ENCODE measurements at regions not wholly inside any gene's neighbourhood (a gene's known extent, or its start where the extent isn't known, plus 50 kb on each side); places are given as distances from the start of the nearest gene placed in this dataset.

DNA sequence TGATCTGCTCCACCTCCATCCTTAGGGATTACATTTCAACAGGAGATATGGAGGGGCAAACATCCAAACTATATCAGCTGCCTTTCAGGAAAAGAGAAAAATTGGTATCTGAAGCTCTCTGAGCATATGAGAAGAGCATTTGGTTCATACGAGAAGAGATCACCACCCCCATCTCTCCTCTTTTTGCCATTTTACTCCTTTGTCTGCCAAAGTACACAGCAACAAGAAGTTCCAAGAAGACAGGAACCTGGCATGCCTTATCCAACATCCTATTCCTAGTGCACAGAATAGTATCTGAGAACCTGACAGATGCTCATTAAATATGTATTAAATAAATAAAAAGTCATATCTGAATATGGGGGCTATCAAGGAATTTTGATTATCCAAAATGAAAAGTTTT, 142.5 kb upstream of the PKN2 start:
- TF ChIP-seq, protein P1, sequence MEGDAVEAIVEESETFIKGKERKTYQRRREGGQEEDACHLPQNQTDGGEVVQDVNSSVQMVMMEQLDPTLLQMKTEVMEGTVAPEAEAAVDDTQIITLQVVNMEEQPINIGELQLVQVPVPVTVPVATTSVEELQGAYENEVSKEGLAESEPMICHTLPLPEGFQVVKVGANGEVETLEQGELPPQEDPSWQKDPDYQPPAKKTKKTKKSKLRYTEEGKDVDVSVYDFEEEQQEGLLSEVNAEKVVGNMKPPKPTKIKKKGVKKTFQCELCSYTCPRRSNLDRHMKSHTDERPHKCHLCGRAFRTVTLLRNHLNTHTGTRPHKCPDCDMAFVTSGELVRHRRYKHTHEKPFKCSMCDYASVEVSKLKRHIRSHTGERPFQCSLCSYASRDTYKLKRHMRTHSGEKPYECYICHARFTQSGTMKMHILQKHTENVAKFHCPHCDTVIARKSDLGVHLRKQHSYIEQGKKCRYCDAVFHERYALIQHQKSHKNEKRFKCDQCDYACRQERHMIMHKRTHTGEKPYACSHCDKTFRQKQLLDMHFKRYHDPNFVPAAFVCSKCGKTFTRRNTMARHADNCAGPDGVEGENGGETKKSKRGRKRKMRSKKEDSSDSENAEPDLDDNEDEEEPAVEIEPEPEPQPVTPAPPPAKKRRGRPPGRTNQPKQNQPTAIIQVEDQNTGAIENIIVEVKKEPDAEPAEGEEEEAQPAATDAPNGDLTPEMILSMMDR (IDR thresholded peaks at IDR 0.05) = no peak
- TF ChIP-seq ZFX (IDR thresholded peaks at IDR 0.05; ENCODE audit: borderline replicate concordance) = no peak
